Esophagus muscularis mucosa (tissue), 4 donors: ENCODE measurements at regions not wholly inside any gene's neighbourhood (a gene's known extent, or its start where the extent isn't known, plus 50 kb on each side); places are given as distances from the start of the nearest gene placed in this dataset.

ENCODE experiments used
- EP300 ChIP-seq: sonication (generic); formaldehyde crosslinking; IDR thresholded peaks from one replicate; pipeline ENCODE4 v1.6.1; 2017; ENCODE audit warnings: antibody characterized with exemption
- POLR2A ChIP-seq: fragments of 450-650 bp; IDR thresholded peaks from one replicate; pipeline ENCODE4 v1.6.1; 2017; ENCODE audit warnings: antibody characterized with exemption, moderate library complexity, mild to moderate bottlenecking, low read depth
- TF ChIP-seq, protein P1 (sequence below), 3 experiments: fragments of 200-600 bp in 2 of 3; fragments of 450-650 bp in 1 of 3; sonication (generic) in 2 of 3; IDR thresholded peaks; one replicate each; pipeline ENCODE4 v1.5.1; 2017 to 2019; ENCODE audit warnings: antibody characterized with exemption in 3 of 3, mild to moderate bottlenecking in 2 of 3, moderate library complexity in 1 of 3

- TF ChIP-seq POLR2A = no peak
- TF ChIP-seq, protein P1, sequence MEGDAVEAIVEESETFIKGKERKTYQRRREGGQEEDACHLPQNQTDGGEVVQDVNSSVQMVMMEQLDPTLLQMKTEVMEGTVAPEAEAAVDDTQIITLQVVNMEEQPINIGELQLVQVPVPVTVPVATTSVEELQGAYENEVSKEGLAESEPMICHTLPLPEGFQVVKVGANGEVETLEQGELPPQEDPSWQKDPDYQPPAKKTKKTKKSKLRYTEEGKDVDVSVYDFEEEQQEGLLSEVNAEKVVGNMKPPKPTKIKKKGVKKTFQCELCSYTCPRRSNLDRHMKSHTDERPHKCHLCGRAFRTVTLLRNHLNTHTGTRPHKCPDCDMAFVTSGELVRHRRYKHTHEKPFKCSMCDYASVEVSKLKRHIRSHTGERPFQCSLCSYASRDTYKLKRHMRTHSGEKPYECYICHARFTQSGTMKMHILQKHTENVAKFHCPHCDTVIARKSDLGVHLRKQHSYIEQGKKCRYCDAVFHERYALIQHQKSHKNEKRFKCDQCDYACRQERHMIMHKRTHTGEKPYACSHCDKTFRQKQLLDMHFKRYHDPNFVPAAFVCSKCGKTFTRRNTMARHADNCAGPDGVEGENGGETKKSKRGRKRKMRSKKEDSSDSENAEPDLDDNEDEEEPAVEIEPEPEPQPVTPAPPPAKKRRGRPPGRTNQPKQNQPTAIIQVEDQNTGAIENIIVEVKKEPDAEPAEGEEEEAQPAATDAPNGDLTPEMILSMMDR (IDR thresholded peaks at IDR 0.05) = no peak
- TF ChIP-seq EP300 = no peak
These were observed 247.5 kb upstream of the CDH20 start for GRCh38 chr18:61085761-61086160.
